HUES6 (cell line): ENCODE measurements at regions not wholly inside any gene's neighbourhood (a gene's known extent, or its start where the extent isn't known, plus 50 kb on each side); places are given as distances from the start of the nearest gene placed in this dataset.
"Not testable (repeated sequence)": the region's sequence is repeated elsewhere in the genome, so short reads cannot be mapped to it uniquely, and the experiment has no call there.

ENCODE experiments used
- H3K27ac ChIP-seq: 2 replicates; pipeline ENCODE4 v1.7.0; 2013; ENCODE audit warnings: low read depth, mild to moderate bottlenecking, low read length, inconsistent platforms
- H3K27me3 ChIP-seq: 2 replicates; pipeline ENCODE4 v1.6.1; 2013; ENCODE audit warnings: low read length; ENCODE audit not compliant: control insufficient read depth, insufficient read depth
- H3K36me3 ChIP-seq: 2 replicates; pipeline ENCODE4 v1.6.1; 2013; ENCODE audit warnings: low read length; ENCODE audit not compliant: control insufficient read depth, insufficient read depth
- H3K4me1 ChIP-seq: 2 replicates; pipeline ENCODE4 v1.6.1; 2013; ENCODE audit warnings: low read length; ENCODE audit not compliant: control insufficient read depth, insufficient read depth
- H3K4me3 ChIP-seq: 2 replicates; pipeline ENCODE4 v1.5.1; 2013; ENCODE audit warnings: low read depth, low read length
- H3K9ac ChIP-seq: one replicate; pipeline ENCODE4 v1.6.1; 2013; ENCODE audit warnings: mild to moderate bottlenecking, low read length
- H3K9me3 ChIP-seq: 2 replicates; pipeline ENCODE4 v1.6.1; 2013; ENCODE audit warnings: low read depth, low read length; ENCODE audit not compliant: control insufficient read depth, insufficient read depth

GRCh38 chr2:228378233-228378632 lies 196.7 kb upstream of the SPHKAP start:
- Histone ChIP-seq H3K4me1 (no peaks in the 10 kb centered on the region), H3K9me3 (no peaks in the 10 kb centered on the region), H3K27me3 (no peaks in the 10 kb centered on the region), H3K4me3 (no peak overlapping the region), H3K36me3 (no peaks in the 10 kb centered on the region), H3K9ac (no peak overlapping the region), H3K27ac (no peak overlapping the region)

GRCh38 chr2:228377533-228377932 lies 196.0 kb upstream of the SPHKAP start:
- no peak overlapping the region for H3K4me3 ChIP-seq
- no peaks in the 10 kb centered on the region for H3K36me3 ChIP-seq
- H3K27me3 ChIP-seq: no peaks in the 10 kb centered on the region
- no peaks in the 10 kb centered on the region for H3K4me1 ChIP-seq
- no peak overlapping the region for H3K9ac ChIP-seq
- no peak overlapping the region for H3K27ac ChIP-seq
- H3K9me3 ChIP-seq: no peaks in the 10 kb centered on the region

GRCh38 chr2:228374741-228375140 lies 193.3 kb upstream of the SPHKAP start:
- H3K4me1 ChIP-seq: no peaks in the 10 kb centered on the region
- H3K9me3 ChIP-seq: no peaks in the 10 kb centered on the region
- no peaks in the 10 kb centered on the region for H3K27me3 ChIP-seq
- H3K36me3 ChIP-seq: no peaks in the 10 kb centered on the region
- H3K4me3 ChIP-seq: no peak overlapping the region
- H3K9ac ChIP-seq: no peak overlapping the region
- H3K27ac ChIP-seq: no peak overlapping the region

DNA sequence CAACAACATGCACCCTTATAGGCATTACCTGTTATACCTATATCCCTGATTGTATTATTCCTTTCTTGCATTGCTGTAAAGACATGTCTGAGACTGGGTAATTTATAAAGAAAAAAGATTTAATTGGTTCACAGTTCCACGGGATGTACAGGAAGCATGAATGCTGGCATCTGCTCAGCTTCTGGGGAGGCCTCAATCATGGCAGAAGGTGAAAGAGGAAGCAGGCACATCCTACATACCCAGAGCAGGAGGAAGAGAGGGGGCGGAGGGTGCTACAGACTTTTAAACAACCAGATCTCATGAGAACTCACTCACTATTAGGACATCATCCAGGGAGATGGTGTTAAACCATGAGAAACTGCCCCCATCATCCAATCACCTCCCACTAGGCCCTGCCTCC lies 191.7 kb upstream of the SPHKAP start:
- H3K4me1 ChIP-seq: no peaks in the 10 kb centered on the region
- no peaks in the 10 kb centered on the region for H3K9me3 ChIP-seq
- no peak overlapping the region for H3K9ac ChIP-seq
- no peak overlapping the region for H3K4me3 ChIP-seq
- no peaks in the 10 kb centered on the region for H3K36me3 ChIP-seq
- no peaks in the 10 kb centered on the region for H3K27me3 ChIP-seq
- H3K27ac ChIP-seq: no peak overlapping the region

- H3K4me3 ChIP-seq: no peak overlapping the region
- H3K9ac ChIP-seq: no peak overlapping the region
- H3K27ac ChIP-seq: no peak overlapping the region
- no peaks in the 10 kb centered on the region for H3K9me3 ChIP-seq
- no peaks in the 10 kb centered on the region for H3K36me3 ChIP-seq
- no peaks in the 10 kb centered on the region for H3K4me1 ChIP-seq
- no peaks in the 10 kb centered on the region for H3K27me3 ChIP-seq
Observed at GRCh38 chr2:228372212-228372611, 190.7 kb upstream of the SPHKAP start.

- H3K27me3 ChIP-seq: no peaks in the 10 kb centered on the region
- no peak overlapping the region for H3K9ac ChIP-seq
- H3K36me3 ChIP-seq: no peaks in the 10 kb centered on the region
- H3K4me3 ChIP-seq: no peak overlapping the region
- H3K4me1 ChIP-seq: no peaks in the 10 kb centered on the region
- H3K27ac ChIP-seq: no peak overlapping the region
- no peaks in the 10 kb centered on the region for H3K9me3 ChIP-seq
Observed at GRCh38 chr2:228369400-228370031, 188.0 kb upstream of the SPHKAP start.

DNA sequence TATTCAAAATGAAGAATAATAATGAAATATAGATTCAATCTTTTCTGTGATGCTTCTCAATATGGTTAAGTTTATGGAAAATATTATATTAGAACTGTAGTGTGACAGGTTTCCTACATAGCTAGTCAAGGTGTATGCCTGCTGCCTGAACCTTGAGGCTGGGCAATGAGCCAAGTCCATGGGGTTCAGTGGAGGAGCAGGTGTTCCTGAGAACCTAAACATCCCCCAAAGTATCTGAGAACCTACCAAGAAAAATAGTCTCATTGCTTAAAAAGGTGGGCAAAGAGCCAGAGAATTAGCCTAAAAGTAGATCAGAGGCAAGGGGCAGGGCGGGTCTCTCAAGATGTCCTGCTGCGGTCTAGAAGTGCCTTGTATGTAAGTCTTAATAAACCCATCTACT lies 185.9 kb upstream of the SPHKAP start:
- H3K36me3 ChIP-seq: no peaks in the 10 kb centered on the region
- H3K9ac ChIP-seq: no peak overlapping the region
- no peak overlapping the region for H3K27ac ChIP-seq
- H3K27me3 ChIP-seq: no peaks in the 10 kb centered on the region
- H3K9me3 ChIP-seq: no peaks in the 10 kb centered on the region
- no peaks in the 10 kb centered on the region for H3K4me1 ChIP-seq
- H3K4me3 ChIP-seq: no peak overlapping the region

GRCh38 chr2:228359473-228359872 lies 178.0 kb upstream of the SPHKAP start:
- Histone ChIP-seq H3K36me3 (no peaks in the 10 kb centered on the region), H3K9ac (no peak overlapping the region), H3K4me1 (no peaks in the 10 kb centered on the region), H3K9me3 (no peaks in the 10 kb centered on the region), H3K4me3 (no peak overlapping the region), H3K27ac (no peak overlapping the region), H3K27me3 (no peaks in the 10 kb centered on the region)

GRCh38 chr2:228355897-228356296 lies 174.4 kb upstream of the SPHKAP start:
- no peak overlapping the region for H3K27ac ChIP-seq
- no peak overlapping the region for H3K9ac ChIP-seq
- H3K9me3 ChIP-seq: no peaks in the 10 kb centered on the region
- H3K27me3 ChIP-seq: no peaks in the 10 kb centered on the region
- H3K4me3 ChIP-seq: no peak overlapping the region
- H3K36me3 ChIP-seq: no peaks in the 10 kb centered on the region
- no peaks in the 10 kb centered on the region for H3K4me1 ChIP-seq

- H3K36me3 ChIP-seq, H3K4me3 ChIP-seq, H3K4me1 ChIP-seq, H3K27me3 ChIP-seq, H3K9ac ChIP-seq, H3K9me3 ChIP-seq, H3K27ac ChIP-seq: not testable (repeated sequence)
Observed at GRCh38 chr2:228352980-228353379, 171.5 kb upstream of the SPHKAP start.

- no peaks in the 10 kb centered on the region for H3K27me3 ChIP-seq
- no peak overlapping the region for H3K4me3 ChIP-seq
- no peak overlapping the region for H3K9ac ChIP-seq
- H3K27ac ChIP-seq: no peak overlapping the region
- no peaks in the 10 kb centered on the region for H3K36me3 ChIP-seq
- H3K9me3 ChIP-seq: no peaks in the 10 kb centered on the region
- no peaks in the 10 kb centered on the region for H3K4me1 ChIP-seq
Observed at GRCh38 chr2:228352048-228352447, 170.6 kb upstream of the SPHKAP start.
